PC-9 (cell line): ENCODE measurements at regions not wholly inside any gene's neighbourhood (a gene's known extent, or its start where the extent isn't known, plus 50 kb on each side); places are given as distances from the start of the nearest gene placed in this dataset.

ENCODE experiments used
- BruUV-seq: library from RNA; stranded (reverse); fragments of 400-500 nt; replicated peaks from 2 replicates; lab custom pipeline; 2021; lab: Mats Ljungman, UMichigan
- CTCF ChIA-PET: fragments of 300-600 bp; sonication (Branson Sonifier 250); formaldehyde crosslinking; loops from one replicate; lab custom pipeline; 2022; ENCODE audit warnings: antibody characterized with exemption; lab: Charles Lee
- POLR2A ChIA-PET: fragments of 300-600 bp; sonication (Branson Sonifier 250); formaldehyde crosslinking; loops from one replicate; lab custom pipeline; 2022; ENCODE audit warnings: antibody characterized with exemption; ENCODE audit not compliant: unreplicated experiment; lab: Charles Lee
- DNase-seq, 2 experiments: peaks; one replicate each; pipeline versions ENCODE4 v3.0.0 to v3.0.0-alpha.2; 2015 to 2022; ENCODE audit warnings: mixed read lengths in 1 of 2
- H2AFZ ChIP-seq: fragments of 200-600 bp; sonication (generic); 2 replicates; pipeline ENCODE4 v1.8.1; 2017; ENCODE audit warnings: antibody characterized with exemption
- H3F3A ChIP-seq: fragments of 200-600 bp; sonication (generic); 2 replicates; pipeline ENCODE4 v1.8.1; 2017; ENCODE audit warnings: antibody characterized with exemption, mild to moderate bottlenecking, low read depth; ENCODE audit not compliant: insufficient read depth
- H3K27ac ChIP-seq: fragments of 200-600 bp; sonication (generic); 2 replicates; pipeline ENCODE4 v1.6.1; 2016; ENCODE audit warnings: mixed run types
- H3K27me3 ChIP-seq: fragments of 200-600 bp; sonication (generic); 2 replicates; pipeline ENCODE4 v1.6.1; 2016; ENCODE audit warnings: low read depth, mixed run types; ENCODE audit not compliant: insufficient read depth
- H3K36me3 ChIP-seq: fragments of 200-600 bp; sonication (generic); 2 replicates; pipeline ENCODE4 v1.6.1; 2016; ENCODE audit warnings: low read depth, mixed run types
- H3K4me1 ChIP-seq: fragments of 200-600 bp; sonication (generic); replicated peaks from 2 replicates; pipeline ENCODE4 v1.6.1; 2016; ENCODE audit warnings: mixed run types; ENCODE audit not compliant: insufficient read depth
- H3K4me2 ChIP-seq: fragments of 200-600 bp; sonication (generic); 2 replicates; pipeline ENCODE4 v1.6.1; 2017; ENCODE audit warnings: mixed run types
- H3K4me3 ChIP-seq: fragments of 200-600 bp; sonication (generic); 2 replicates; pipeline ENCODE4 v1.6.1; 2016; ENCODE audit warnings: mixed run types
- H3K79me2 ChIP-seq: fragments of 200-600 bp; sonication (generic); 2 replicates; pipeline ENCODE4 v1.6.1; 2017; ENCODE audit warnings: low read depth, mixed run types
- H3K9me2 ChIP-seq: fragments of 200-600 bp; sonication (generic); 2 replicates; pipeline ENCODE4 v1.8.1; 2017; ENCODE audit warnings: mild to moderate bottlenecking; ENCODE audit not compliant: insufficient read depth
- H3K9me3 ChIP-seq: fragments of 200-600 bp; sonication (generic); 2 replicates; pipeline ENCODE4 v1.8.1; 2016; ENCODE audit warnings: low read depth; ENCODE audit not compliant: insufficient read depth
- H4K20me1 ChIP-seq: fragments of 200-600 bp; sonication (generic); 2 replicates; pipeline ENCODE4 v1.8.1; 2017; ENCODE audit not compliant: insufficient read depth
- EZH2 ChIP-seq: fragments of 200-600 bp; sonication (generic); IDR thresholded peaks from 2 replicates; pipeline ENCODE4 v1.8.0; 2017; ENCODE audit warnings: antibody characterized with exemption, low read depth
- intact Hi-C: fragments of 100-400 bp; cut with micrococcal nuclease; formaldehyde crosslinking; loops from one replicate; pipeline ENCODE4 v1.10.0; 2022; ENCODE audit not compliant: unreplicated experiment
- TF ChIP-seq, protein P1 (sequence below): fragments of 200-600 bp; sonication (generic); conservative IDR thresholded peaks from 2 replicates; pipeline ENCODE4 v1.6.1; 2017; ENCODE audit warnings: mixed run types, antibody characterized with exemption, mild to moderate bottlenecking, moderate library complexity

DNA sequence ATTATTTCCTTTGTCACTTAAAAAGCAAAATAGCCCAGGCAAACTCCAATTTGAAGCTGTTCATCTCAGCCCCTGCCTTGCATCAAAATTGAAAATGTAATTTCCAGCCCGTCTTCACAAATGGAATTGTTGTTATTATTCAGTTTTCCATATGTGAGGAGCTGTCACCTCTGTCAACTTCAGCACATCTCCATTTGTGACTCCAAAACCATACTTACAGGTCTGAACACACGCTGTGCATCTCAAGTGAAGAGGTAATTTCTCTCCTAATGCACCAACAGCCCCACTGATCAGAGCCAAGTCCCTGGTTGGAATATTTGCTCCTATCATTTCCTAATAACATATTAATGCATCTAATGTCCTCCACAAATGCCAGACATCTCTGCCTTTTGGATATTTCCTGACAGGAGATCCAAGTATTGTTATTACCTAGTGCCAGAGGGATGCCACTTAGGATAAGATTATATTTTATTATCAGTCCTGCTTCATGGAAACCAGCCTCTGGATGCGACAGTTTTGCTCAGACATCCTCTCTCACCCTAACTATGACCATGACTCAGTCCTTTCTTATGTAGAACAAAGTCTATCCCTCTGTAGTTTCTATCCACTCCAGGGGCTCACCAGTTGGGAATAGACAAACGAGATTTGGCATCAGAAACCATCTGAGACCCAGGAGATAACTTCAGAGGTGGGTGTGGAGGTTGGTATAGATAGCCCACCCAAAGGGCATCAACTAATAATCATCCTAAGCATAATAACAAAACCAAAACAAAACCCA is 379.8 kb downstream of the VPS13C start:
- Histone ChIP-seq H3K9me2 (no peaks in the 10 kb centered on the region), H3F3A (no peaks in the 10 kb centered on the region), H3K79me2 (no peaks in the 10 kb centered on the region), H3K27me3 (peaks cover 31% of the 10 kb centered on the region; the same call in 1 of the 2 replicates), H3K27ac (no peak overlapping the region), H3K9me3 (no peaks in the 10 kb centered on the region), H3K4me1 (no peaks in the 10 kb centered on the region), H4K20me1 (no peaks in the 10 kb centered on the region), H3K4me2 (no peak overlapping the region), H3K4me3 (no peak overlapping the region), H3K36me3 (no peaks in the 10 kb centered on the region), H2AFZ (no peak overlapping the region)
- DNase-seq, result no peak
- TF ChIP-seq, protein P1, sequence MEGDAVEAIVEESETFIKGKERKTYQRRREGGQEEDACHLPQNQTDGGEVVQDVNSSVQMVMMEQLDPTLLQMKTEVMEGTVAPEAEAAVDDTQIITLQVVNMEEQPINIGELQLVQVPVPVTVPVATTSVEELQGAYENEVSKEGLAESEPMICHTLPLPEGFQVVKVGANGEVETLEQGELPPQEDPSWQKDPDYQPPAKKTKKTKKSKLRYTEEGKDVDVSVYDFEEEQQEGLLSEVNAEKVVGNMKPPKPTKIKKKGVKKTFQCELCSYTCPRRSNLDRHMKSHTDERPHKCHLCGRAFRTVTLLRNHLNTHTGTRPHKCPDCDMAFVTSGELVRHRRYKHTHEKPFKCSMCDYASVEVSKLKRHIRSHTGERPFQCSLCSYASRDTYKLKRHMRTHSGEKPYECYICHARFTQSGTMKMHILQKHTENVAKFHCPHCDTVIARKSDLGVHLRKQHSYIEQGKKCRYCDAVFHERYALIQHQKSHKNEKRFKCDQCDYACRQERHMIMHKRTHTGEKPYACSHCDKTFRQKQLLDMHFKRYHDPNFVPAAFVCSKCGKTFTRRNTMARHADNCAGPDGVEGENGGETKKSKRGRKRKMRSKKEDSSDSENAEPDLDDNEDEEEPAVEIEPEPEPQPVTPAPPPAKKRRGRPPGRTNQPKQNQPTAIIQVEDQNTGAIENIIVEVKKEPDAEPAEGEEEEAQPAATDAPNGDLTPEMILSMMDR, result no peak
- TF ChIP-seq EZH2, result no peak
- intact Hi-C loops, result no loop called here
- no TSS peak for BruUV-seq
- ChIA-PET POLR2A (no interaction called here), CTCF (no interaction called here)

- intact Hi-C loops, result no loop called here
- Histone ChIP-seq H3K27ac (no peak overlapping the region), H3K36me3 (no peaks in the 10 kb centered on the region), H3K4me2 (no peak overlapping the region), H3K79me2 (no peaks in the 10 kb centered on the region), H3K9me3 (no peaks in the 10 kb centered on the region), H3K27me3 (peaks cover 21% of the 10 kb centered on the region; the same call in 1 of the 2 replicates), H4K20me1 (no peaks in the 10 kb centered on the region), H3K4me1 (no peaks in the 10 kb centered on the region), H3K9me2 (no peaks in the 10 kb centered on the region), H2AFZ (no peak overlapping the region), H3F3A (no peaks in the 10 kb centered on the region), H3K4me3 (no peak overlapping the region)
- CTCF ChIA-PET, result no interaction called here
- DNase-seq, result no peak
- no TSS peak for BruUV-seq
- TF ChIP-seq, protein P1, result no peak
- TF ChIP-seq EZH2, result no peak
- POLR2A ChIA-PET, result no interaction called here
Observed at GRCh38 chr15:61671736-61672135, 388.5 kb downstream of the VPS13C start.

DNA sequence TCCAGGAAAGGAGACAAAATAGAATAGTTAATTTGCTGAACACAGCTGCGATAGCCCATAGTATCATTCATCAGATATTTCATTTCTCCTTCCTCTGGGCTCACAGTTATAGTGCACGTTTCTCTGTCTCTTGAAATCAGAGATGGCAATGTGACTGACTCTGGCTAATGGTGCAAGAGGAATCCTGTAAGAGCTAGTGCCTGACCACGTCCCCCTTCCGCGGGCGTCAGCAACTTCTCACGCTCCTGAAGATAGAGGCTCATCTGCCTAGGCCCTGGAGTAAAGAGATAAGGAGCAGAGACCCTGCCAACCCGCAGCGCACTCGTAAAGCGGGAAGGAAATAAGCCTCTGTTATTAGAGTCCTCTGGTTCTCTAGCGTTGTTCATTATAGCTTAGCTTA is 391.8 kb downstream of the VPS13C start:
- Histone ChIP-seq H3K9me2 (no peaks in the 10 kb centered on the region), H3K9me3 (no peaks in the 10 kb centered on the region), H3K27me3 (peaks cover 38% of the 10 kb centered on the region), H3K79me2 (no peaks in the 10 kb centered on the region), H4K20me1 (no peaks in the 10 kb centered on the region), H3K27ac (no peak overlapping the region), H2AFZ (no peak overlapping the region), H3K36me3 (no peaks in the 10 kb centered on the region), H3F3A (no peaks in the 10 kb centered on the region), H3K4me1 (no peaks in the 10 kb centered on the region), H3K4me2 (no peak overlapping the region), H3K4me3 (no peak overlapping the region)
- POLR2A ChIA-PET, result no interaction called here
- no TSS peak for BruUV-seq
- intact Hi-C loops, result no loop called here
- CTCF ChIA-PET, result no interaction called here
- TF ChIP-seq, protein P1, result no peak
- no peak for TF ChIP-seq EZH2
- DNase-seq, result no peak
